H9 (cell line): ENCODE measurements at regions not wholly inside any gene's neighbourhood (a gene's known extent, or its start where the extent isn't known, plus 50 kb on each side); places are given as distances from the start of the nearest gene placed in this dataset.

ENCODE experiments used
- DNase-seq: peaks from one replicate; pipeline ENCODE4 v3.0.0-alpha.2; 2017
- H2AFZ ChIP-seq: one replicate; pipeline ENCODE4 v1.6.1; 2013; ENCODE audit warnings: mild to moderate bottlenecking, low read length, control low read depth, moderate library complexity
- H2AK5ac ChIP-seq: 2 replicates; pipeline ENCODE4 v1.6.1; 2013; ENCODE audit warnings: low read length, control low read depth, mixed read lengths; ENCODE audit not compliant: insufficient read length
- H2BK120ac ChIP-seq: one replicate; pipeline ENCODE4 v1.6.1; 2013; ENCODE audit warnings: low read depth, mild to moderate bottlenecking, low read length, control low read depth, inconsistent platforms; ENCODE audit not compliant: poor library complexity, severe bottlenecking
- H2BK12ac ChIP-seq: 2 replicates; pipeline ENCODE4 v1.6.1; 2013; ENCODE audit warnings: low read length, control low read depth, mixed read lengths, low read depth; ENCODE audit not compliant: insufficient read length
- H2BK15ac ChIP-seq: 2 replicates; pipeline ENCODE4 v1.6.1; 2013; ENCODE audit warnings: low read depth, low read length, control low read depth
- H2BK20ac ChIP-seq: one replicate; pipeline ENCODE4 v1.6.1; 2013; ENCODE audit warnings: low read depth, mild to moderate bottlenecking, low read length, control low read depth, inconsistent platforms; ENCODE audit not compliant: poor library complexity, severe bottlenecking
- H2BK5ac ChIP-seq: 2 replicates; pipeline ENCODE4 v1.6.1; 2013; ENCODE audit warnings: low read length, control low read depth, mixed read lengths; ENCODE audit not compliant: insufficient read length
- H3K14ac ChIP-seq: 2 replicates; pipeline ENCODE4 v1.6.1; 2013; ENCODE audit warnings: low read length, control low read depth; ENCODE audit not compliant: insufficient read depth
- H3K18ac ChIP-seq: 2 replicates; pipeline ENCODE4 v1.6.1; 2013; ENCODE audit warnings: low read depth, mild to moderate bottlenecking, mixed read lengths, low read length, control low read depth; ENCODE audit not compliant: insufficient read length
- H3K23ac ChIP-seq: 2 replicates; pipeline ENCODE4 v1.6.1; 2013; ENCODE audit warnings: low read length, control low read depth, mixed read lengths, low read depth; ENCODE audit not compliant: insufficient read length
- H3K23me2 ChIP-seq: 2 replicates; pipeline ENCODE4 v1.6.1; 2013; ENCODE audit warnings: low read depth, mild to moderate bottlenecking, mixed read lengths, low read length, control low read depth; ENCODE audit not compliant: insufficient read length, poor library complexity, severe bottlenecking
- H3K27ac ChIP-seq: 2 replicates; pipeline ENCODE4 v1.5.1; 2013; ENCODE audit warnings: low read length, control low read depth, mixed read lengths, low read depth; ENCODE audit not compliant: insufficient read length
- H3K27me3 ChIP-seq: 2 replicates; pipeline ENCODE4 v1.6.1; 2013; ENCODE audit warnings: low read length, control low read depth, inconsistent platforms; ENCODE audit not compliant: insufficient read depth
- H3K4ac ChIP-seq: 2 replicates; pipeline ENCODE4 v1.6.1; 2013; ENCODE audit warnings: low read depth, mild to moderate bottlenecking, control low read depth, inconsistent platforms, low read length, moderate library complexity
- H3K4me1 ChIP-seq: 2 replicates; pipeline ENCODE4 v1.6.1; 2013; ENCODE audit warnings: low read length, control low read depth, inconsistent platforms; ENCODE audit not compliant: insufficient read depth
- H3K4me2 ChIP-seq: 2 replicates; pipeline ENCODE4 v1.6.1; 2013; ENCODE audit warnings: low read length, control low read depth, mixed read lengths; ENCODE audit not compliant: insufficient read length, insufficient read depth
- H3K56ac ChIP-seq: 2 replicates; pipeline ENCODE4 v1.6.1; 2013; ENCODE audit warnings: low read depth, mild to moderate bottlenecking, mixed read lengths, low read length, control low read depth; ENCODE audit not compliant: insufficient read length
- H3K79me1 ChIP-seq: 2 replicates; pipeline ENCODE4 v1.6.1; 2013; ENCODE audit warnings: low read depth, mild to moderate bottlenecking, moderate library complexity, low read length, control low read depth, inconsistent platforms; ENCODE audit not compliant: insufficient read depth, poor library complexity, severe bottlenecking
- H3K79me2 ChIP-seq: 2 replicates; pipeline ENCODE4 v1.6.1; 2013; ENCODE audit warnings: low read length, control low read depth, inconsistent platforms; ENCODE audit not compliant: insufficient read depth
- H3K9ac ChIP-seq: 2 replicates; pipeline ENCODE4 v1.6.1; 2013; ENCODE audit warnings: low read length, control low read depth, mixed read lengths; ENCODE audit not compliant: insufficient read length; ENCODE audit errors: extremely low read depth
- H3K9me3 ChIP-seq: one replicate; pipeline ENCODE4 v1.6.1; 2013; ENCODE audit warnings: low read depth, low read length, inconsistent platforms; ENCODE audit not compliant: control insufficient read depth
- H3T11ph ChIP-seq: one replicate; pipeline ENCODE4 v1.6.1; 2013; ENCODE audit warnings: mild to moderate bottlenecking, low read length, control low read depth, inconsistent platforms
- H4K20me1 ChIP-seq: one replicate; pipeline ENCODE4 v1.6.1; 2013; ENCODE audit not compliant: control insufficient read depth, insufficient read length, insufficient read depth
- H4K5ac ChIP-seq: 2 replicates; pipeline ENCODE4 v1.6.1; 2013; ENCODE audit warnings: low read depth, mild to moderate bottlenecking, mixed read lengths, low read length, control low read depth; ENCODE audit not compliant: insufficient read length
- H4K8ac ChIP-seq: replicated peaks from 2 replicates; pipeline ENCODE4 v1.6.1; 2013; ENCODE audit warnings: low read length, control low read depth, mixed read lengths, low read depth; ENCODE audit not compliant: insufficient read length
- H4K91ac ChIP-seq: 2 replicates; pipeline ENCODE4 v1.6.1; 2013; ENCODE audit warnings: low read depth, mild to moderate bottlenecking, moderate library complexity, mixed read lengths, low read length, control low read depth; ENCODE audit not compliant: insufficient read length
- H3K27ac Mint-ChIP-seq, 3 experiments: 2 replicates in 2 of 3; 3 replicates in 1 of 3; pipeline ENCODE4 v1.8.0; 2020 to 2021; ENCODE audit warnings: mixed read lengths in 3 of 3, mild to moderate bottlenecking in 1 of 3, moderate library complexity in 1 of 3
- H3K27me3 Mint-ChIP-seq: 2 replicates; pipeline ENCODE4 v1.8.0; 2021; ENCODE audit warnings: low read depth, mild to moderate bottlenecking, moderate library complexity, mixed read lengths
- H3K36me3 Mint-ChIP-seq, 3 experiments: 2 replicates in 2 of 3; 3 replicates in 1 of 3; pipeline ENCODE4 v1.8.0; 2020 to 2021; ENCODE audit warnings: low read depth in 3 of 3, mixed read lengths in 3 of 3; ENCODE audit not compliant: insufficient read depth in 1 of 3
- H3K4me1 Mint-ChIP-seq, 2 experiments: 2 replicates each; pipeline ENCODE4 v1.8.0; 2020; ENCODE audit warnings: mixed read lengths in 2 of 2
- H3K4me3 Mint-ChIP-seq, 2 experiments: 2 replicates in 1 of 2; 3 replicates in 1 of 2; pipeline ENCODE4 v1.8.0; 2020 to 2021; ENCODE audit warnings: mild to moderate bottlenecking in 2 of 2, mixed read lengths in 2 of 2, moderate library complexity in 1 of 2
- H3K9me3 Mint-ChIP-seq, 2 experiments: 2 replicates in 1 of 2; 3 replicates in 1 of 2; pipeline ENCODE4 v1.8.0; 2020; ENCODE audit warnings: mild to moderate bottlenecking in 2 of 2, mixed read lengths in 2 of 2, moderate library complexity in 1 of 2
- WGBS: extraction: QIAGEN DNeasy Blood & Tissue Kit; methylation state at CpG from one replicate; pipeline ENCODE4 v1.1.7; 2013; ENCODE audit warnings: missing lambda C conversion rate, low lambda C conversion rate, mixed read lengths; ENCODE audit not compliant: insufficient read length; ENCODE audit errors: extremely low coverage; 5-methylcytosine and 5-hydroxymethylcytosine counted together
- TF ChIP-seq, protein P1 (sequence below): fragments of 200-600 bp; sonication (generic); conservative IDR thresholded peaks from 3 replicates; pipeline ENCODE4 v1.8.0; 2021; ENCODE audit warnings: antibody characterized with exemption, mild to moderate bottlenecking

- H3K14ac ChIP-seq: no peak overlapping the region
Measured at GRCh38 chr5:8505196-8505595, 636.2 kb downstream of the MTRR start.

More at GRCh38 chr5:8505196-8505595, 636.2 kb downstream of the MTRR start:
- Histone ChIP-seq H2AFZ (no peak overlapping the region), H3K4me2 (no peak overlapping the region), H4K5ac (no peak overlapping the region), H2BK5ac (no peak overlapping the region), H3K9me3 (no peaks in the 10 kb centered on the region), H4K20me1 (no peaks in the 10 kb centered on the region), H2AK5ac (no peak overlapping the region), H3K23me2 (no peaks in the 10 kb centered on the region), H3K27ac (no peak overlapping the region), H4K8ac (no peak overlapping the region), H3K9ac (no peak overlapping the region), H3K79me2 (no peaks in the 10 kb centered on the region), H3K4me1 (no peaks in the 10 kb centered on the region), H3T11ph (no peak overlapping the region), H2BK12ac (no peak overlapping the region), H4K91ac (no peak overlapping the region), H3K56ac (no peak overlapping the region), H2BK120ac (no peak overlapping the region), H3K27me3 (no peaks in the 10 kb centered on the region), H3K18ac (no peak overlapping the region), H3K79me1 (no peaks in the 10 kb centered on the region), H3K4ac (no peak overlapping the region), H2BK20ac (no peak overlapping the region), H3K23ac (no peak overlapping the region), H2BK15ac (no peak overlapping the region)
- no peak for DNase-seq
- no CpG with 5 or more reads among the region's 4 CpGs for WGBS
- Mint-ChIP-seq H3K27me3 (no peaks in the 10 kb centered on the region), H3K36me3 (no peaks in the 10 kb centered on the region; a peak in 1 of 7 replicates), H3K27ac (no peak overlapping the region), H3K4me1 (peaks cover 0 to 5% of the 10 kb centered on the region in 2 experiments; a peak in 1 of 4 replicates), H3K9me3 (no peaks in the 10 kb centered on the region; a peak in 1 of 5 replicates), H3K4me3 (no peak overlapping the region)
- TF ChIP-seq, protein P1, sequence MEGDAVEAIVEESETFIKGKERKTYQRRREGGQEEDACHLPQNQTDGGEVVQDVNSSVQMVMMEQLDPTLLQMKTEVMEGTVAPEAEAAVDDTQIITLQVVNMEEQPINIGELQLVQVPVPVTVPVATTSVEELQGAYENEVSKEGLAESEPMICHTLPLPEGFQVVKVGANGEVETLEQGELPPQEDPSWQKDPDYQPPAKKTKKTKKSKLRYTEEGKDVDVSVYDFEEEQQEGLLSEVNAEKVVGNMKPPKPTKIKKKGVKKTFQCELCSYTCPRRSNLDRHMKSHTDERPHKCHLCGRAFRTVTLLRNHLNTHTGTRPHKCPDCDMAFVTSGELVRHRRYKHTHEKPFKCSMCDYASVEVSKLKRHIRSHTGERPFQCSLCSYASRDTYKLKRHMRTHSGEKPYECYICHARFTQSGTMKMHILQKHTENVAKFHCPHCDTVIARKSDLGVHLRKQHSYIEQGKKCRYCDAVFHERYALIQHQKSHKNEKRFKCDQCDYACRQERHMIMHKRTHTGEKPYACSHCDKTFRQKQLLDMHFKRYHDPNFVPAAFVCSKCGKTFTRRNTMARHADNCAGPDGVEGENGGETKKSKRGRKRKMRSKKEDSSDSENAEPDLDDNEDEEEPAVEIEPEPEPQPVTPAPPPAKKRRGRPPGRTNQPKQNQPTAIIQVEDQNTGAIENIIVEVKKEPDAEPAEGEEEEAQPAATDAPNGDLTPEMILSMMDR: no peak
